Liver (tissue), 8 donors: ENCODE measurements at regions not wholly inside any gene's neighbourhood (a gene's known extent, or its start where the extent isn't known, plus 50 kb on each side); places are given as distances from the start of the nearest gene placed in this dataset.

Source experiments
- DNase-seq: peaks from one replicate; pipeline ENCODE4 v3.0.0-alpha.2; 2017; ENCODE audit warnings: low spot score
- H3K27ac ChIP-seq, 2 donors: one replicate each; pipeline ENCODE4 v1.7.0; 2013; ENCODE audit warnings: inconsistent platforms in 2 of 2, low read length in 2 of 2, control low read depth in 1 of 2, low read depth in 1 of 2, mild to moderate bottlenecking in 1 of 2
- H3K27me3 ChIP-seq, 4 donors: one replicate each; pipeline versions ENCODE4 v1.6.1 to v1.7.0; 2013; ENCODE audit warnings: low read length in 3 of 4, inconsistent platforms in 1 of 4, mild to moderate bottlenecking in 1 of 4, moderate library complexity in 1 of 4; ENCODE audit not compliant: control insufficient read depth in 4 of 4, insufficient read depth in 4 of 4
- H3K36me3 ChIP-seq, 4 donors: one replicate each; pipeline versions ENCODE4 v1.6.1 to v1.7.0; 2013; ENCODE audit warnings: low read length in 3 of 4, mild to moderate bottlenecking in 3 of 4, low read depth in 1 of 4, moderate library complexity in 1 of 4; ENCODE audit not compliant: control insufficient read depth in 4 of 4, insufficient read depth in 3 of 4
- H3K4me1 ChIP-seq, 4 donors: one replicate each; pipeline versions ENCODE4 v1.6.1 to v1.7.0; 2013; ENCODE audit warnings: low read length in 3 of 4, mild to moderate bottlenecking in 3 of 4, moderate library complexity in 1 of 4; ENCODE audit not compliant: control insufficient read depth in 4 of 4, insufficient read depth in 4 of 4
- H3K4me3 ChIP-seq, 3 donors: one replicate each; pipeline versions ENCODE4 v1.6.1 to v1.7.0; 2013; ENCODE audit warnings: low read length in 3 of 3, control low read depth in 1 of 3, low read depth in 1 of 3, mild to moderate bottlenecking in 1 of 3
- H3K9ac ChIP-seq, 2 donors: one replicate each; pipeline ENCODE4 v1.7.0; 2013; ENCODE audit warnings: low read length in 2 of 2, mild to moderate bottlenecking in 2 of 2, moderate library complexity in 2 of 2, control low read depth in 1 of 2, low read depth in 1 of 2
- H3K9me3 ChIP-seq, 4 donors: one replicate each; pipeline versions ENCODE4 v1.6.1 to v1.7.0; 2013; ENCODE audit warnings: low read length in 3 of 4; ENCODE audit not compliant: control insufficient read depth in 4 of 4
- EGR1 ChIP-seq, 2 donors: IDR thresholded peaks; 2 replicates each; pipeline ENCODE4 v1.6.1; 2016 to 2018; ENCODE audit warnings: antibody characterized with exemption in 2 of 2, low read depth in 2 of 2
- FOXA1 ChIP-seq: IDR thresholded peaks from 2 replicates; pipeline ENCODE4 v1.6.1; 2016; ENCODE audit warnings: antibody characterized with exemption
- FOXA2 ChIP-seq: IDR thresholded peaks from 2 replicates; pipeline ENCODE4 v1.6.1; 2016; ENCODE audit warnings: antibody characterized with exemption
- GABPA ChIP-seq, 2 donors: IDR thresholded peaks in 1 of 2; conservative IDR thresholded peaks in 1 of 2; 2 replicates each; pipeline ENCODE4 v1.6.1; 2016; ENCODE audit warnings: antibody characterized with exemption in 2 of 2, mild to moderate bottlenecking in 1 of 2, moderate library complexity in 1 of 2
- HNF4A ChIP-seq, 2 donors: conservative IDR thresholded peaks; 2 replicates each; pipeline ENCODE4 v1.6.1; 2016; ENCODE audit warnings: antibody characterized with exemption in 2 of 2, mild to moderate bottlenecking in 2 of 2
- HNF4G ChIP-seq: IDR thresholded peaks from 2 replicates; pipeline ENCODE4 v1.6.1; 2016; ENCODE audit warnings: antibody characterized with exemption
- JUND ChIP-seq, 2 donors: IDR thresholded peaks; 2 replicates each; pipeline ENCODE4 v1.6.1; 2016; ENCODE audit warnings: antibody characterized with exemption in 2 of 2
- NR2F2 ChIP-seq: IDR thresholded peaks from 2 replicates; pipeline ENCODE4 v1.6.1; 2016; ENCODE audit warnings: antibody characterized with exemption
- RAD21 ChIP-seq, 2 donors: IDR thresholded peaks; 2 replicates each; pipeline ENCODE4 v1.6.1; 2016; ENCODE audit warnings: antibody characterized with exemption in 2 of 2, mild to moderate bottlenecking in 2 of 2
- RXRA ChIP-seq, 2 donors: IDR thresholded peaks; 2 replicates each; pipeline ENCODE4 v1.6.1; 2017 to 2018; ENCODE audit warnings: antibody characterized with exemption in 2 of 2, mild to moderate bottlenecking in 1 of 2
- SP1 ChIP-seq: IDR thresholded peaks from 2 replicates; pipeline ENCODE4 v1.6.1; 2018; ENCODE audit warnings: antibody characterized with exemption, mild to moderate bottlenecking
- TAF1 ChIP-seq: conservative IDR thresholded peaks from 2 replicates; pipeline ENCODE4 v1.6.1; 2016; ENCODE audit warnings: antibody characterized with exemption, mild to moderate bottlenecking
- YY1 ChIP-seq: IDR thresholded peaks from 2 replicates; pipeline ENCODE4 v1.6.1; 2016; ENCODE audit warnings: antibody characterized with exemption, mild to moderate bottlenecking
- WGBS: extraction: QIAGEN DNeasy Blood & Tissue Kit; methylation state at CpG from one replicate; pipeline ENCODE4 v1.1.7; 2013; 5-methylcytosine and 5-hydroxymethylcytosine counted together
- TF ChIP-seq, protein P1 (sequence below): IDR thresholded peaks from 2 replicates; pipeline ENCODE4 v1.6.1; 2016; ENCODE audit warnings: antibody characterized with exemption
- TF ChIP-seq, protein P2 (sequence below): IDR thresholded peaks from 2 replicates; pipeline ENCODE4 v1.6.1; 2016; ENCODE audit warnings: antibody characterized with exemption
- TF ChIP-seq, protein P3 (sequence below): fragments of 150-350 bp; IDR thresholded peaks from 2 replicates; pipeline ENCODE4 v1.5.1; 2017; ENCODE audit warnings: improper control_type of control experiment, low read depth, low read length; ENCODE audit not compliant: missing input control
- TF ChIP-seq, protein P4 (sequence below): IDR thresholded peaks from 2 replicates; pipeline ENCODE4 v1.6.1; 2016; ENCODE audit warnings: antibody characterized with exemption, mild to moderate bottlenecking
- donor health status: healthy.
- donor health status: healthy.
- donor health status: healthy.
- donor health status: healthy.
- donor health status: healthy.

GRCh38 chr16:5364186-5364585 is 266.6 kb upstream of the EEF2KMT start:
- H3K4me3 ChIP-seq, result no peak overlapping the region
- no peaks in the 10 kb centered on the region for H3K4me1 ChIP-seq
- H3K27me3 ChIP-seq, result peaks cover 0 to 2% (median 0%) of the 10 kb centered on the region in 4 donors
- no peak for TF ChIP-seq EGR1 (IDR thresholded peaks at IDR 0.05; ENCODE audit: low read depth in 2 of 2)
- no peak for TF ChIP-seq FOXA1
- TF ChIP-seq RAD21 (IDR thresholded peaks at IDR 0.05), result no peak
- TF ChIP-seq GABPA (IDR thresholded peaks at IDR 0.05 in 1 of 2, conservative IDR thresholded peaks at IDR 0.05 in 1 of 2), result no peak
- TF ChIP-seq FOXA2, result no peak
- TF ChIP-seq, protein P1, sequence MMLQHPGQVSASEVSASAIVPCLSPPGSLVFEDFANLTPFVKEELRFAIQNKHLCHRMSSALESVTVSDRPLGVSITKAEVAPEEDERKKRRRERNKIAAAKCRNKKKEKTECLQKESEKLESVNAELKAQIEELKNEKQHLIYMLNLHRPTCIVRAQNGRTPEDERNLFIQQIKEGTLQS, result no peak
- TF ChIP-seq TAF1, result no peak
- no peak for TF ChIP-seq NR2F2
- no peak for TF ChIP-seq SP1
- TF ChIP-seq YY1, result no peak
- TF ChIP-seq JUND (IDR thresholded peaks at IDR 0.05), result no peak
- TF ChIP-seq, protein P2, sequence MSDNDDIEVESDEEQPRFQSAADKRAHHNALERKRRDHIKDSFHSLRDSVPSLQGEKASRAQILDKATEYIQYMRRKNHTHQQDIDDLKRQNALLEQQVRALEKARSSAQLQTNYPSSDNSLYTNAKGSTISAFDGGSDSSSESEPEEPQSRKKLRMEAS, result no peak
- TF ChIP-seq RXRA (IDR thresholded peaks at IDR 0.05), result no peak
- TF ChIP-seq, protein P3, sequence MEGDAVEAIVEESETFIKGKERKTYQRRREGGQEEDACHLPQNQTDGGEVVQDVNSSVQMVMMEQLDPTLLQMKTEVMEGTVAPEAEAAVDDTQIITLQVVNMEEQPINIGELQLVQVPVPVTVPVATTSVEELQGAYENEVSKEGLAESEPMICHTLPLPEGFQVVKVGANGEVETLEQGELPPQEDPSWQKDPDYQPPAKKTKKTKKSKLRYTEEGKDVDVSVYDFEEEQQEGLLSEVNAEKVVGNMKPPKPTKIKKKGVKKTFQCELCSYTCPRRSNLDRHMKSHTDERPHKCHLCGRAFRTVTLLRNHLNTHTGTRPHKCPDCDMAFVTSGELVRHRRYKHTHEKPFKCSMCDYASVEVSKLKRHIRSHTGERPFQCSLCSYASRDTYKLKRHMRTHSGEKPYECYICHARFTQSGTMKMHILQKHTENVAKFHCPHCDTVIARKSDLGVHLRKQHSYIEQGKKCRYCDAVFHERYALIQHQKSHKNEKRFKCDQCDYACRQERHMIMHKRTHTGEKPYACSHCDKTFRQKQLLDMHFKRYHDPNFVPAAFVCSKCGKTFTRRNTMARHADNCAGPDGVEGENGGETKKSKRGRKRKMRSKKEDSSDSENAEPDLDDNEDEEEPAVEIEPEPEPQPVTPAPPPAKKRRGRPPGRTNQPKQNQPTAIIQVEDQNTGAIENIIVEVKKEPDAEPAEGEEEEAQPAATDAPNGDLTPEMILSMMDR, result no peak
- no peak for TF ChIP-seq HNF4G
- no peak for TF ChIP-seq HNF4A (conservative IDR thresholded peaks at IDR 0.05)
- TF ChIP-seq, protein P4, sequence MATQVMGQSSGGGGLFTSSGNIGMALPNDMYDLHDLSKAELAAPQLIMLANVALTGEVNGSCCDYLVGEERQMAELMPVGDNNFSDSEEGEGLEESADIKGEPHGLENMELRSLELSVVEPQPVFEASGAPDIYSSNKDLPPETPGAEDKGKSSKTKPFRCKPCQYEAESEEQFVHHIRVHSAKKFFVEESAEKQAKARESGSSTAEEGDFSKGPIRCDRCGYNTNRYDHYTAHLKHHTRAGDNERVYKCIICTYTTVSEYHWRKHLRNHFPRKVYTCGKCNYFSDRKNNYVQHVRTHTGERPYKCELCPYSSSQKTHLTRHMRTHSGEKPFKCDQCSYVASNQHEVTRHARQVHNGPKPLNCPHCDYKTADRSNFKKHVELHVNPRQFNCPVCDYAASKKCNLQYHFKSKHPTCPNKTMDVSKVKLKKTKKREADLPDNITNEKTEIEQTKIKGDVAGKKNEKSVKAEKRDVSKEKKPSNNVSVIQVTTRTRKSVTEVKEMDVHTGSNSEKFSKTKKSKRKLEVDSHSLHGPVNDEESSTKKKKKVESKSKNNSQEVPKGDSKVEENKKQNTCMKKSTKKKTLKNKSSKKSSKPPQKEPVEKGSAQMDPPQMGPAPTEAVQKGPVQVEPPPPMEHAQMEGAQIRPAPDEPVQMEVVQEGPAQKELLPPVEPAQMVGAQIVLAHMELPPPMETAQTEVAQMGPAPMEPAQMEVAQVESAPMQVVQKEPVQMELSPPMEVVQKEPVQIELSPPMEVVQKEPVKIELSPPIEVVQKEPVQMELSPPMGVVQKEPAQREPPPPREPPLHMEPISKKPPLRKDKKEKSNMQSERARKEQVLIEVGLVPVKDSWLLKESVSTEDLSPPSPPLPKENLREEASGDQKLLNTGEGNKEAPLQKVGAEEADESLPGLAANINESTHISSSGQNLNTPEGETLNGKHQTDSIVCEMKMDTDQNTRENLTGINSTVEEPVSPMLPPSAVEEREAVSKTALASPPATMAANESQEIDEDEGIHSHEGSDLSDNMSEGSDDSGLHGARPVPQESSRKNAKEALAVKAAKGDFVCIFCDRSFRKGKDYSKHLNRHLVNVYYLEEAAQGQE, result no peak
- H3K9ac ChIP-seq, result no peak overlapping the region
- H3K27ac ChIP-seq, result no peak overlapping the region
- no peak for DNase-seq
- 59% methylated on average over 5 of the region's 5 CpGs for WGBS
- no peaks in the 10 kb centered on the region for H3K36me3 ChIP-seq
- no peaks in the 10 kb centered on the region for H3K9me3 ChIP-seq

DNA sequence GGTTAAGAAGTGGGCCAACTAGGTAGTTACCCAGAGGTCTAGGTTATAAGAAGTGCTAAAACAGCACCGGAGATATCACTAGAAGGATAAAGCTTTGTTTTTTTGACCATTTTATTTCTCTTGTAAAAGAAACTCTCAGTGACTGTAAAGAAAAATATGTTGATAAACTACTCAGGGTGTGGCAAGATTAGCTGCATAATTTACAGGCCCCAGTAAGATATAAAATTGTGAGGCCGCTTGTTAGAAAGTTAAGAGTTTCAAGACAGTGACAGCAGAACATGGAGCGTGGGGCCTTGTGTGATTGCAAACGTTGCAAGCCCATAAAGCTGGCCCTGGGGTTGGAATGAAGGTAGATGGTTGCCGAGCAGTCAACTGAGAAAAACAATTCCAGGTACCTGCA is 263.7 kb upstream of the EEF2KMT start:
- Histone ChIP-seq H3K36me3 (no peaks in the 10 kb centered on the region), H3K9me3 (no peaks in the 10 kb centered on the region), H3K27ac (no peak overlapping the region), H3K9ac (no peak overlapping the region), H3K4me3 (no peak overlapping the region), H3K4me1 (no peaks in the 10 kb centered on the region), H3K27me3 (peaks cover 0 to 2% (median under 1%) of the 10 kb centered on the region in 4 donors)
- DNase-seq, result no peak
- WGBS, result 68% methylated on average over 5 of the region's 5 CpGs
- TF ChIP-seq, protein P4, result no peak
- TF ChIP-seq, protein P2, result no peak
- TF ChIP-seq HNF4G, result no peak
- TF ChIP-seq JUND (IDR thresholded peaks at IDR 0.05), result no peak
- TF ChIP-seq, protein P3, result no peak
- TF ChIP-seq FOXA1, result no peak
- no peak for TF ChIP-seq FOXA2
- no peak for TF ChIP-seq GABPA (IDR thresholded peaks at IDR 0.05 in 1 of 2, conservative IDR thresholded peaks at IDR 0.05 in 1 of 2)
- no peak for TF ChIP-seq HNF4A (conservative IDR thresholded peaks at IDR 0.05)
- no peak for TF ChIP-seq SP1
- TF ChIP-seq YY1, result no peak
- TF ChIP-seq TAF1, result no peak
- TF ChIP-seq, protein P1, result no peak
- TF ChIP-seq NR2F2, result no peak
- TF ChIP-seq RXRA (IDR thresholded peaks at IDR 0.05), result no peak
- TF ChIP-seq RAD21 (IDR thresholded peaks at IDR 0.05), result no peak
